Activated CD4-positive, alpha-beta T cell treated with anti-CD3 and anti-CD28 coated beads, Interleukin-2, Interleukin-6, amounts not matched to agents 100 ng/mL and 50 ng/mL, durations not matched to agents 16 hours and 8 hours (primary cell): ENCODE measurements at regions not wholly inside any gene's neighbourhood (a gene's known extent, or its start where the extent isn't known, plus 50 kb on each side); places are given as distances from the start of the nearest gene placed in this dataset.

Source experiments
- DNase-seq: peaks from one replicate; pipeline ENCODE4 v3.0.0-alpha.2; 2020

- no peak for DNase-seq
Measured at GRCh38 chr7:22002726-22003125, 57.0 kb upstream of the CDCA7L start.

- peak; percentile 69 for DNase-seq
Measured at GRCh38 chr7:22001345-22002004, 55.8 kb upstream of the CDCA7L start.

- DNase-seq, result no peak
Measured at GRCh38 chr7:21999896-22000295, 54.2 kb upstream of the CDCA7L start.

GRCh38 chr7:21996641-21997040 is 50.9 kb upstream of the CDCA7L start:
- DNase-seq, result no peak
